HUES64 (cell line): ENCODE measurements at regions not wholly inside any gene's neighbourhood (a gene's known extent, or its start where the extent isn't known, plus 50 kb on each side); places are given as distances from the start of the nearest gene placed in this dataset.
"Not testable (repeated sequence)": the region's sequence is repeated elsewhere in the genome, so short reads cannot be mapped to it uniquely, and the experiment has no call there.

Source experiments
- H3K27ac ChIP-seq: 2 replicates; pipeline ENCODE4 v1.7.0; 2013; ENCODE audit warnings: low read depth, low read length, inconsistent platforms
- H3K27me3 ChIP-seq: 2 replicates; pipeline ENCODE4 v1.6.1; 2013; ENCODE audit warnings: mild to moderate bottlenecking, low read length; ENCODE audit not compliant: insufficient read depth
- H3K36me3 ChIP-seq: 2 replicates; pipeline ENCODE4 v1.6.1; 2013; ENCODE audit warnings: mild to moderate bottlenecking, low read length; ENCODE audit not compliant: insufficient read depth
- H3K4me1 ChIP-seq: 2 replicates; pipeline ENCODE4 v1.6.1; 2013; ENCODE audit warnings: mild to moderate bottlenecking, low read length, moderate library complexity; ENCODE audit not compliant: insufficient read depth
- H3K4me3 ChIP-seq: 2 replicates; pipeline ENCODE4 v1.5.1; 2013; ENCODE audit warnings: mild to moderate bottlenecking, low read length, moderate library complexity
- H3K9ac ChIP-seq: 2 replicates; pipeline ENCODE4 v1.6.1; 2013; ENCODE audit warnings: mild to moderate bottlenecking, low read depth, low read length
- H3K9me3 ChIP-seq: 2 replicates; pipeline ENCODE4 v1.6.1; 2013; ENCODE audit warnings: low read depth, low read length; ENCODE audit not compliant: insufficient read depth
- WGBS: fragments of 150-250, 120-280 bp; methylation state at CpG from one replicate; pipeline ENCODE4 v1.1.7; 2013; ENCODE audit warnings: missing lambda C conversion rate; 5-methylcytosine and 5-hydroxymethylcytosine counted together

- Histone ChIP-seq H3K27me3 (no peaks in the 10 kb centered on the region), H3K4me3 (no peak overlapping the region)
- no CpG with 5 or more reads among the region's 1 CpG for WGBS
Observed at GRCh38 chr6:71226151-71226550, 62.5 kb upstream of the OGFRL1 start.

GRCh38 chr6:71228461-71229041 is 60.1 kb upstream of the OGFRL1 start:
- H3K9me3 ChIP-seq, result no peaks in the 10 kb centered on the region
- no peaks in the 10 kb centered on the region for H3K36me3 ChIP-seq
- no peaks in the 10 kb centered on the region for H3K27me3 ChIP-seq
- no peaks in the 10 kb centered on the region for H3K4me1 ChIP-seq
- H3K4me3 ChIP-seq, result no peak overlapping the region
- H3K9ac ChIP-seq, result no peak overlapping the region
- WGBS, result 85% methylated on average over 3 of the region's 4 CpGs
- H3K27ac ChIP-seq, result no peak overlapping the region

More at GRCh38 chr6:71226151-71226550, 62.5 kb upstream of the OGFRL1 start:
- no peak overlapping the region for H3K27ac ChIP-seq
- no peaks in the 10 kb centered on the region for H3K4me1 ChIP-seq
- H3K9ac ChIP-seq, result no peak overlapping the region
- no peaks in the 10 kb centered on the region for H3K9me3 ChIP-seq
- no peaks in the 10 kb centered on the region for H3K36me3 ChIP-seq

GRCh38 chr6:71229477-71229876 is 59.1 kb upstream of the OGFRL1 start:
- 98% methylated on average over 3 of the region's 3 CpGs for WGBS

DNA sequence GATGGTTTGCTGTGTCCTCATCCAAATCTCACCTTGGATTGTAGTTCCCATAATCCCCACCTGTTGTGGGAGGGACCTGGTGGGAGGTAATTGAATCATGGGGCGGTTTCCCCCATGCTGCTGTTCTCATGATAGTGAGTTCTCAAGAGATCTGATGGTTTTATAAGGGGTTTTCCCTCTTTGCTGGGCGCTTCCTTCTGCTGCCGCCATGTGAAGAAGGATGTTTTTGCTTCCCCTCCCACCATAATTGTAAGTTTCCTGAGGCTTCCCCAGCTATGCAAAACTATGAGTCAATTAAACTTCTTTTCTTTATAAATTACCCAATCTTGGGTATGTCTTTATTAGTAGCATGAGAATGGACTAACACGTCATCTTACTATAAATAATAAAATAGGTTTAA is 55.7 kb upstream of the OGFRL1 start:
- not testable (repeated sequence) for H3K27ac ChIP-seq, H3K4me1 ChIP-seq, H3K4me3 ChIP-seq, H3K27me3 ChIP-seq, H3K9me3 ChIP-seq, H3K36me3 ChIP-seq, H3K9ac ChIP-seq
- WGBS, result 91% methylated on average over 1 of the region's 4 CpGs

More at GRCh38 chr6:71229477-71229876, 59.1 kb upstream of the OGFRL1 start:
- Histone ChIP-seq H3K36me3 (no peaks in the 10 kb centered on the region), H3K4me3 (no peak overlapping the region), H3K27ac (no peak overlapping the region), H3K9me3 (no peaks in the 10 kb centered on the region), H3K9ac (no peak overlapping the region), H3K4me1 (no peaks in the 10 kb centered on the region), H3K27me3 (no peaks in the 10 kb centered on the region)

- H3K4me3 ChIP-seq, result no peak overlapping the region
- H3K9me3 ChIP-seq, result no peaks in the 10 kb centered on the region
- no peak overlapping the region for H3K9ac ChIP-seq
- WGBS, result 80% methylated on average over 1 of the region's 1 CpG
- no peak overlapping the region for H3K27ac ChIP-seq
- no peaks in the 10 kb centered on the region for H3K36me3 ChIP-seq
- H3K4me1 ChIP-seq, result no peaks in the 10 kb centered on the region
- H3K27me3 ChIP-seq, result no peaks in the 10 kb centered on the region
Observed at GRCh38 chr6:71236926-71237434, 51.6 kb upstream of the OGFRL1 start.

DNA sequence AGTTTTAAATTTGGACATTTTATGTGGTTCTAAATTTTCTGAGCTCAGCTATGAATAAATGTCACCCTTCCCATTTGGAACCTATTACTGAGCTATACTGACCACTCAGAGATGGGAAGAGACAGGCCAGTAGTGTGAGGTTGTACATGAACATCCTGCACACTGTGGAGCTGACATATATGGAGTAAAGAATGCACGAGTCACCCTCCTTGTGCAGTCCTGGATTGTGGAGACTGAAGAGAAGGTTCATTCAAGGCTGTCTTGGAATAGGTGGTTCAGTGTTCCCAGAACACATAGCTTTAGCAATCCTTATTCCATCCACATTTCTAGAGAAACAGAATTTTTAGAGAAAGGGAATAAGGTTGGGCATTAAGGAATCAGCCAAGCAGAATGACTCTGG is 50.3 kb upstream of the OGFRL1 start:
- no peak overlapping the region for H3K9ac ChIP-seq
- no peak overlapping the region for H3K4me3 ChIP-seq
- no peaks in the 10 kb centered on the region for H3K4me1 ChIP-seq
- WGBS, result 100% methylated on average over 1 of the region's 1 CpG
- H3K9me3 ChIP-seq, result no peaks in the 10 kb centered on the region
- no peak overlapping the region for H3K27ac ChIP-seq
- no peaks in the 10 kb centered on the region for H3K36me3 ChIP-seq
- H3K27me3 ChIP-seq, result no peaks in the 10 kb centered on the region
